A549 (cell line): ENCODE measurements at regions not wholly inside any gene's neighbourhood (a gene's known extent, or its start where the extent isn't known, plus 50 kb on each side); places are given as distances from the start of the nearest gene placed in this dataset.

Source experiments
- ATAC-seq, 2 experiments: fragments of 200-7000 bp in 1 of 2; fragments of >200 bp in 1 of 2; cut with Nextera tagmentation in 1 of 2; cut with Tn5 transposase in 1 of 2; 3 replicates each; pipeline versions ENCODE4 v1.8.0 to v1.9.1; 2018 to 2020; ENCODE audit warnings: mild to moderate bottlenecking in 1 of 2, moderate library complexity in 1 of 2
- CTCF ChIA-PET: fragments of 300-600 bp; sonication (Branson Sonifier 250); formaldehyde crosslinking; extraction: SDS; loops from one replicate; lab custom pipeline; 2021; ENCODE audit warnings: antibody characterized with exemption, inconsistent platforms; lab: Yijun Ruan, JAX
- POLR2A ChIA-PET: fragments of 350-600 bp; formaldehyde crosslinking; extraction: SDS; loops from one replicate; lab custom pipeline; 2021; ENCODE audit warnings: antibody characterized with exemption, inconsistent platforms; lab: Yijun Ruan, JAX
- DNase-seq, 2 experiments: peaks; one replicate each; pipeline versions ENCODE4 v3.0.0 to v3.0.0-alpha.2; 2011 to 2016; ENCODE audit warnings: low read depth in 1 of 2, low spot score in 1 of 2
- FAIRE-seq: peaks from 2 replicates; lab custom pipeline; 2011; peaks lifted over from hg19 to GRCh38; lab: Jason Lieb, UNC
- H3K27ac ChIP-seq, 2 experiments: fragments of >200 bp; sonication (Bioruptor Twin); formaldehyde crosslinking; 3 replicates each; pipeline ENCODE4 v1.5.1; 2016 to 2017
- H3K4me1 ChIP-seq: fragments of >200 bp; sonication (Bioruptor Twin); formaldehyde crosslinking; 3 replicates; pipeline ENCODE4 v1.6.1; 2016
- H3K4me2 ChIP-seq: fragments of >200 bp; sonication (Bioruptor Twin); formaldehyde crosslinking; 3 replicates; pipeline ENCODE4 v1.6.1; 2016
- H3K4me3 ChIP-seq: fragments of >200 bp; sonication (Bioruptor Twin); formaldehyde crosslinking; 3 replicates; pipeline ENCODE4 v1.5.1; 2016
- H3K9me3 ChIP-seq: fragments of >200 bp; sonication (Bioruptor Twin); formaldehyde crosslinking; 3 replicates; pipeline ENCODE4 v1.6.1; 2016
- CEBPB ChIP-seq, 2 experiments: fragments of >200 bp in 1 of 2; sonication (Bioruptor Twin) in 1 of 2; formaldehyde crosslinking in 1 of 2; IDR thresholded peaks; 2 replicates each; pipeline ENCODE4 v1.6.1; 2012 to 2016
- CHD2 ChIP-seq: fragments of 150-350 bp; IDR thresholded peaks from 2 replicates; pipeline ENCODE4 v1.6.1; 2014; ENCODE audit warnings: low read length; ENCODE audit not compliant: partially characterized antibody
- CHD4 ChIP-seq: fragments of 200-600 bp; sonication (generic); IDR thresholded peaks from 2 replicates; pipeline ENCODE4 v1.6.1; 2016; ENCODE audit warnings: antibody characterized with exemption, mild to moderate bottlenecking, borderline replicate concordance
- EHF ChIP-seq: fragments of 250-450 bp; sonication (Bioruptor Pico); IDR thresholded peaks from 2 replicates; pipeline ENCODE4 v1.5.0; 2020; ENCODE audit warnings: mild to moderate bottlenecking
- EHMT2 ChIP-seq: fragments of 200-600 bp; sonication (generic); IDR thresholded peaks from 2 replicates; pipeline ENCODE4 v1.6.1; 2016; ENCODE audit warnings: antibody characterized with exemption, low read depth, mild to moderate bottlenecking, moderate library complexity
- EP300 ChIP-seq, 2 experiments: fragments of >200 bp; sonication (Bioruptor Twin); formaldehyde crosslinking; IDR thresholded peaks; 2 replicates in 1 of 2; 3 replicates in 1 of 2; pipeline ENCODE4 v1.6.1; 2016 to 2017
- HEYL ChIP-seq: fragments of 250-450 bp; sonication (Bioruptor Pico); IDR thresholded peaks from 2 replicates; pipeline ENCODE4 v1.8.0; 2021; ENCODE audit warnings: mild to moderate bottlenecking, moderate library complexity
- HOXA7 ChIP-seq: fragments of 250-450 bp; sonication (Bioruptor Pico); IDR thresholded peaks from 2 replicates; pipeline ENCODE4 v1.5.0; 2020; ENCODE audit warnings: mild to moderate bottlenecking, moderate library complexity
- HOXB13 ChIP-seq: fragments of 250-450 bp; sonication (Bioruptor Pico); IDR thresholded peaks from 2 replicates; pipeline ENCODE4 v1.5.0; 2020; ENCODE audit warnings: low read depth, mild to moderate bottlenecking, moderate library complexity
- JUNB ChIP-seq: fragments of >200 bp; sonication (Bioruptor Twin); formaldehyde crosslinking; IDR thresholded peaks from 2 replicates; pipeline ENCODE4 v1.6.1; 2016
- MAFK ChIP-seq: fragments of 450-650 bp; IDR thresholded peaks from 2 replicates; pipeline ENCODE4 v1.6.1; 2014; ENCODE audit not compliant: partially characterized antibody
- NFE2L2 ChIP-seq: fragments of 150-350 bp; conservative IDR thresholded peaks from 2 replicates; pipeline ENCODE4 v1.6.1; 2014; ENCODE audit warnings: low read length
- NPAS2 ChIP-seq: fragments of 250-450 bp; sonication (Bioruptor Pico); IDR thresholded peaks from 2 replicates; pipeline ENCODE4 v1.8.0; 2022; ENCODE audit warnings: mild to moderate bottlenecking, moderate library complexity, borderline replicate concordance
- NR3C1 ChIP-seq: fragments of >200 bp; sonication (Bioruptor Twin); formaldehyde crosslinking; IDR thresholded peaks from 3 replicates; pipeline ENCODE4 v1.6.1; 2017
- POLR2A ChIP-seq: IDR thresholded peaks from 2 replicates; pipeline ENCODE4 v1.6.1; 2012; ENCODE audit warnings: mild to moderate bottlenecking, low read length
- RCOR1 ChIP-seq: fragments of 150-350 bp; IDR thresholded peaks from 2 replicates; pipeline ENCODE4 v1.6.1; 2014; ENCODE audit warnings: antibody characterized with exemption, low read length, low read depth
- RFX5 ChIP-seq: fragments of 450-650 bp; IDR thresholded peaks from 2 replicates; pipeline ENCODE4 v1.7.1; 2014; ENCODE audit warnings: antibody characterized with exemption, mild to moderate bottlenecking, moderate library complexity
- SREBF2 ChIP-seq: fragments of 450-650 bp; IDR thresholded peaks from 2 replicates; pipeline ENCODE4 v1.6.1; 2014; ENCODE audit warnings: mild to moderate bottlenecking, moderate library complexity
- ZSCAN20 ChIP-seq: fragments of 250-450 bp; sonication (Bioruptor Pico); IDR thresholded peaks from 2 replicates; pipeline ENCODE4 v1.8.0; 2022; ENCODE audit warnings: mild to moderate bottlenecking, moderate library complexity
- WGBS: methylation state at CpG from one replicate; pipeline ENCODE4 v1.1.6; 2017; ENCODE audit errors: missing lambda C conversion rate; 5-methylcytosine and 5-hydroxymethylcytosine counted together
- TF ChIP-seq, protein P1 (sequence below): fragments of 450-650 bp; IDR thresholded peaks from 2 replicates; pipeline ENCODE4 v1.6.1; 2014; ENCODE audit warnings: antibody characterized with exemption
- TF ChIP-seq, protein P2 (sequence below): fragments of 250-450 bp; sonication (Bioruptor Pico); IDR thresholded peaks from 2 replicates; pipeline ENCODE4 v1.5.0; 2020; ENCODE audit warnings: low read depth, mild to moderate bottlenecking, moderate library complexity
- TF ChIP-seq, protein P3 (sequence below): fragments of 200-600 bp; sonication (generic); IDR thresholded peaks from 2 replicates; pipeline ENCODE4 v1.6.1; 2016; ENCODE audit warnings: antibody characterized with exemption, mild to moderate bottlenecking, moderate library complexity
- TF ChIP-seq, protein P4 (sequence below): IDR thresholded peaks from 2 replicates; pipeline ENCODE4 v1.6.1; 2012; ENCODE audit warnings: low read depth, borderline replicate concordance
- TF ChIP-seq, protein P5 (sequence below): fragments of >200 bp; sonication (Bioruptor Twin); formaldehyde crosslinking; IDR thresholded peaks from 2 replicates; pipeline ENCODE4 v1.6.1; 2016
- TF ChIP-seq, protein P6 (sequence below): fragments of >200 bp; sonication (Bioruptor Twin); formaldehyde crosslinking; IDR thresholded peaks from 3 replicates; pipeline ENCODE4 v1.5.1; 2016

DNA sequence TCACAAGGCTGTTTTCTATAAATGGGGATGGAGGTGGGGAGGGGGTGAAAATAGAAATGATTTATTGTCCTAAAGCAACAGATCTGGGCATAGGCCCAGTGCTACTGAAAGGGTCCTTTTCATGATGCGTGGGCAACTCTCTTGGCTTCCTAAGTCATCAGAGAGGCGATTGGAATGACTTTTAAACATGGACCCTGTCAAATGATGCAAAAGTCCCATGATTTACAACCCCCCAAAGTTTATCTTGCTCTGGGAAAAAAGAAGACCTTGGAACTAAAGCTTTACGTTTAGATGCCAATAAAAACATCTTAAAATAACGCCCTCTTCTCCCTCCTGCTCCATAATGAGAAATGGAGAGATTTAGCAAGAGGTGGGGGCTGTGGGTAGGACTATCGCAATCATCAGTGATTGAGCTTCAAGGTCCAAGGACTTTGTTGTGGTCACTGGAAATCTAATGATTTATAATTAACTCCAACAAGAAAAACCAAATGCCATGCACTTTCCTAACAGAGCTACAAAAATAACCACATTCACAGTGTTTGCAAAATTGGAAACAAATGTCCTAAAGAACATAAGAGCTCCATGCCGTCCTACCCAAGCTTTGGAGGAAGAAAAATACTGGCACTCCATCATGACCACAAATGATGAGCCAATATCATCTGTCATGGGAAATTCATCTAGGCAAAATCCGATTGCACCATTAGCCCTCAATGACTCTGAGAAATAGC is 167.5 kb upstream of the CLINT1 start:
- ChIA-PET POLR2A (no interaction called here), CTCF (no interaction called here)
- TF ChIP-seq NFE2L2 (no peak), POLR2A (no peak), CHD2 (no peak), EP300 (IDR thresholded peaks at IDR 0.05) (no peak), SREBF2 (no peak), HEYL (no peak), CHD4 (no peak), ZSCAN20 (CRISPR knock-in tag) (no peak)
- TF ChIP-seq, protein P1, sequence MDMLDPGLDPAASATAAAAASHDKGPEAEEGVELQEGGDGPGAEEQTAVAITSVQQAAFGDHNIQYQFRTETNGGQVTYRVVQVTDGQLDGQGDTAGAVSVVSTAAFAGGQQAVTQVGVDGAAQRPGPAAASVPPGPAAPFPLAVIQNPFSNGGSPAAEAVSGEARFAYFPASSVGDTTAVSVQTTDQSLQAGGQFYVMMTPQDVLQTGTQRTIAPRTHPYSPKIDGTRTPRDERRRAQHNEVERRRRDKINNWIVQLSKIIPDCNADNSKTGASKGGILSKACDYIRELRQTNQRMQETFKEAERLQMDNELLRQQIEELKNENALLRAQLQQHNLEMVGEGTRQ: no peak
- TF ChIP-seq, protein P2, sequence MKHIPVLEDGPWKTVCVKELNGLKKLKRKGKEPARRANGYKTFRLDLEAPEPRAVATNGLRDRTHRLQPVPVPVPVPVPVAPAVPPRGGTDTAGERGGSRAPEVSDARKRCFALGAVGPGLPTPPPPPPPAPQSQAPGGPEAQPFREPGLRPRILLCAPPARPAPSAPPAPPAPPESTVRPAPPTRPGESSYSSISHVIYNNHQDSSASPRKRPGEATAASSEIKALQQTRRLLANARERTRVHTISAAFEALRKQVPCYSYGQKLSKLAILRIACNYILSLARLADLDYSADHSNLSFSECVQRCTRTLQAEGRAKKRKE: no peak
- DNase-seq (no peak), FAIRE-seq (no peak), ATAC-seq (no peak)
- Histone ChIP-seq H3K4me2 (no peak overlapping the region), H3K4me1 (no peaks in the 10 kb centered on the region), H3K27ac (no peak overlapping the region), H3K9me3 (no peaks in the 10 kb centered on the region), H3K4me3 (no peak overlapping the region)
- 27% methylated on average over 7 of the region's 7 CpGs for WGBS

DNA sequence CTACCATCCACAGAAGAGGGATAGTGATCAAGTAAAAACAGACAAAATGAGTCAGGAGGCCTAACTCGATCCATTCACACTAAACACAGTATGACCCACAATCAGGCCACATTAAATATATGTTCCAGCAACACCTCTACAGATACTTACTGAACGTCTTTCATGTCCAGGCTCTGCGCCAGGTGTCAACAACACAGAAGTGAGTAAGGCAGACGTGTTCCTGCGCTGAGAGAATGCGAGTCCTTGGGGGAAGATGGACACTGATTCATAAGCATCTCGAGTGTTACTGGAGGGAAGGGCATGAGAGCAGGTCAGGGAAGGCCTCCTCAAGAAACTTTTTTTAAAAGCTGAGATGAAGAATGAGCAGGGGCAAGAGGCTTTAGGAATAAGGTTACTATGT is 164.3 kb upstream of the CLINT1 start:
- Histone ChIP-seq H3K9me3 (no peaks in the 10 kb centered on the region), H3K4me2 (no peak overlapping the region), H3K4me3 (no peak overlapping the region), H3K27ac (no peak overlapping the region), H3K4me1 (no peaks in the 10 kb centered on the region)
- FAIRE-seq (no peak), ATAC-seq (no peak; a peak in 1 of 6 replicates), DNase-seq (no peak)
- WGBS: 34% methylated on average over 7 of the region's 7 CpGs
- ChIA-PET CTCF (interaction anchor here (0.8 kb wide), 1 partner anchor 1109 kb away, joined by 3 read pairs; no protein-coding TSS in a partner anchor), POLR2A (no interaction called here)
- TF ChIP-seq HOXA7 (CRISPR knock-in tag) (no peak), EHMT2 (no peak), CEBPB (IDR thresholded peaks at IDR 0.05) (no peak), SREBF2 (no peak), JUNB (no peak), CHD2 (no peak), NR3C1 (no peak), HOXB13 (CRISPR knock-in tag) (no peak), RCOR1 (no peak), MAFK (no peak), NPAS2 (CRISPR knock-in tag) (no peak), RFX5 (no peak), HEYL (no peak), EHF (CRISPR knock-in tag) (no peak), NFE2L2 (no peak)
- TF ChIP-seq, protein P3, sequence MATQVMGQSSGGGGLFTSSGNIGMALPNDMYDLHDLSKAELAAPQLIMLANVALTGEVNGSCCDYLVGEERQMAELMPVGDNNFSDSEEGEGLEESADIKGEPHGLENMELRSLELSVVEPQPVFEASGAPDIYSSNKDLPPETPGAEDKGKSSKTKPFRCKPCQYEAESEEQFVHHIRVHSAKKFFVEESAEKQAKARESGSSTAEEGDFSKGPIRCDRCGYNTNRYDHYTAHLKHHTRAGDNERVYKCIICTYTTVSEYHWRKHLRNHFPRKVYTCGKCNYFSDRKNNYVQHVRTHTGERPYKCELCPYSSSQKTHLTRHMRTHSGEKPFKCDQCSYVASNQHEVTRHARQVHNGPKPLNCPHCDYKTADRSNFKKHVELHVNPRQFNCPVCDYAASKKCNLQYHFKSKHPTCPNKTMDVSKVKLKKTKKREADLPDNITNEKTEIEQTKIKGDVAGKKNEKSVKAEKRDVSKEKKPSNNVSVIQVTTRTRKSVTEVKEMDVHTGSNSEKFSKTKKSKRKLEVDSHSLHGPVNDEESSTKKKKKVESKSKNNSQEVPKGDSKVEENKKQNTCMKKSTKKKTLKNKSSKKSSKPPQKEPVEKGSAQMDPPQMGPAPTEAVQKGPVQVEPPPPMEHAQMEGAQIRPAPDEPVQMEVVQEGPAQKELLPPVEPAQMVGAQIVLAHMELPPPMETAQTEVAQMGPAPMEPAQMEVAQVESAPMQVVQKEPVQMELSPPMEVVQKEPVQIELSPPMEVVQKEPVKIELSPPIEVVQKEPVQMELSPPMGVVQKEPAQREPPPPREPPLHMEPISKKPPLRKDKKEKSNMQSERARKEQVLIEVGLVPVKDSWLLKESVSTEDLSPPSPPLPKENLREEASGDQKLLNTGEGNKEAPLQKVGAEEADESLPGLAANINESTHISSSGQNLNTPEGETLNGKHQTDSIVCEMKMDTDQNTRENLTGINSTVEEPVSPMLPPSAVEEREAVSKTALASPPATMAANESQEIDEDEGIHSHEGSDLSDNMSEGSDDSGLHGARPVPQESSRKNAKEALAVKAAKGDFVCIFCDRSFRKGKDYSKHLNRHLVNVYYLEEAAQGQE: no peak
- TF ChIP-seq, protein P4, sequence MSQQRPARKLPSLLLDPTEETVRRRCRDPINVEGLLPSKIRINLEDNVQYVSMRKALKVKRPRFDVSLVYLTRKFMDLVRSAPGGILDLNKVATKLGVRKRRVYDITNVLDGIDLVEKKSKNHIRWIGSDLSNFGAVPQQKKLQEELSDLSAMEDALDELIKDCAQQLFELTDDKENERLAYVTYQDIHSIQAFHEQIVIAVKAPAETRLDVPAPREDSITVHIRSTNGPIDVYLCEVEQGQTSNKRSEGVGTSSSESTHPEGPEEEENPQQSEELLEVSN: no peak
- TF ChIP-seq, protein P5, sequence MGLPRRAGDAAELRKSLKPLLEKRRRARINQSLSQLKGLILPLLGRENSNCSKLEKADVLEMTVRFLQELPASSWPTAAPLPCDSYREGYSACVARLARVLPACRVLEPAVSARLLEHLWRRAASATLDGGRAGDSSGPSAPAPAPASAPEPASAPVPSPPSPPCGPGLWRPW: no peak
- TF ChIP-seq, protein P6, sequence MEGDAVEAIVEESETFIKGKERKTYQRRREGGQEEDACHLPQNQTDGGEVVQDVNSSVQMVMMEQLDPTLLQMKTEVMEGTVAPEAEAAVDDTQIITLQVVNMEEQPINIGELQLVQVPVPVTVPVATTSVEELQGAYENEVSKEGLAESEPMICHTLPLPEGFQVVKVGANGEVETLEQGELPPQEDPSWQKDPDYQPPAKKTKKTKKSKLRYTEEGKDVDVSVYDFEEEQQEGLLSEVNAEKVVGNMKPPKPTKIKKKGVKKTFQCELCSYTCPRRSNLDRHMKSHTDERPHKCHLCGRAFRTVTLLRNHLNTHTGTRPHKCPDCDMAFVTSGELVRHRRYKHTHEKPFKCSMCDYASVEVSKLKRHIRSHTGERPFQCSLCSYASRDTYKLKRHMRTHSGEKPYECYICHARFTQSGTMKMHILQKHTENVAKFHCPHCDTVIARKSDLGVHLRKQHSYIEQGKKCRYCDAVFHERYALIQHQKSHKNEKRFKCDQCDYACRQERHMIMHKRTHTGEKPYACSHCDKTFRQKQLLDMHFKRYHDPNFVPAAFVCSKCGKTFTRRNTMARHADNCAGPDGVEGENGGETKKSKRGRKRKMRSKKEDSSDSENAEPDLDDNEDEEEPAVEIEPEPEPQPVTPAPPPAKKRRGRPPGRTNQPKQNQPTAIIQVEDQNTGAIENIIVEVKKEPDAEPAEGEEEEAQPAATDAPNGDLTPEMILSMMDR: no peak
